ENCODE measurements at regions not wholly inside any gene's neighbourhood (a gene's known extent, or its start where the extent isn't known, plus 50 kb on each side); places are given as distances from the start of the nearest gene placed in this dataset.

GRCh38 chr2:104412384-104412783, 441.5 kb upstream of the POU3F3 start:
- no peaks in the 10 kb centered on the region for H3K9me3 Mint-ChIP-seq
- no peaks in the 10 kb centered on the region for H3K79me2 ChIP-seq (replicated peaks; ENCODE audit: insufficient read depth)
- H3K9me2 ChIP-seq (ENCODE audit: insufficient read depth) = no peaks in the 10 kb centered on the region
- H3K4me2 ChIP-seq = no peak overlapping the region
- H3K27me3 Mint-ChIP-seq (ENCODE audit: insufficient read depth, low read depth, poor library complexity) = no peaks in the 10 kb centered on the region
- TF ChIP-seq EZH2 (IDR thresholded peaks at IDR 0.05; ENCODE audit: low read depth, unreplicated experiment) (no peak), CTCF (conservative IDR thresholded peaks at IDR 0.05; ENCODE audit: low read depth in 2 of 2) (peak; percentile 80 to 89)
- H3K36me3 ChIP-seq (ENCODE audit: insufficient read depth) = no peaks in the 10 kb centered on the region
- H3K4me3 ChIP-seq = no peak overlapping the region
- H3K36me3 Mint-ChIP-seq (ENCODE audit: low read depth) = no peaks in the 10 kb centered on the region
- peaks cover 51% of the 10 kb centered on the region for H3K4me1 Mint-ChIP-seq
- DNase-seq (ENCODE audit: low spot score) (peak; percentile 78), ATAC-seq (peak; percentile 45)
- no peak overlapping the region for H3K27ac Mint-ChIP-seq
- H3K27ac ChIP-seq (ENCODE audit: low read depth) = no peak overlapping the region
- H3F3A ChIP-seq (replicated peaks; ENCODE audit: low read depth) = no peaks in the 10 kb centered on the region
- H4K20me1 ChIP-seq (replicated peaks; ENCODE audit: insufficient read depth) = no peaks in the 10 kb centered on the region
- H3K27me3 ChIP-seq (ENCODE audit: insufficient read depth) = no peaks in the 10 kb centered on the region
- peaks cover 41% of the 10 kb centered on the region for H3K4me1 ChIP-seq (ENCODE audit: insufficient read depth)
- no peak overlapping the region for H2AFZ ChIP-seq
- H3K4me3 Mint-ChIP-seq = no peak overlapping the region

GRCh38 chr2:104413890-104414289, 440.0 kb upstream of the POU3F3 start:
- no peaks in the 10 kb centered on the region for H4K20me1 ChIP-seq (replicated peaks; ENCODE audit: insufficient read depth)
- Mint-ChIP-seq H3K27ac (no peak overlapping the region), H3K27me3 (ENCODE audit: insufficient read depth, low read depth, poor library complexity) (no peaks in the 10 kb centered on the region), H3K4me3 (no peak overlapping the region), H3K4me1 (peaks cover 38% of the 10 kb centered on the region), H3K9me3 (no peaks in the 10 kb centered on the region), H3K36me3 (ENCODE audit: low read depth) (no peaks in the 10 kb centered on the region)
- no peak overlapping the region for H3K4me3 ChIP-seq
- ATAC-seq = no peak
- H3K79me2 ChIP-seq (replicated peaks; ENCODE audit: insufficient read depth) = no peaks in the 10 kb centered on the region
- 0 out of 2 replicates have a peak, but pooled peaks cover 2% of the 10 kb centered on the region for H3K9me2 ChIP-seq (ENCODE audit: insufficient read depth)
- 0 out of 2 replicates have a peak overlapping the region, but pooled peaks have one; percentile 65 for H3K4me2 ChIP-seq
- H3K36me3 ChIP-seq (ENCODE audit: insufficient read depth) = no peaks in the 10 kb centered on the region
- no peak for DNase-seq (ENCODE audit: low spot score)
- no peaks in the 10 kb centered on the region for H3F3A ChIP-seq (replicated peaks; ENCODE audit: low read depth)
- no peak overlapping the region for H2AFZ ChIP-seq
- peaks cover 33% of the 10 kb centered on the region for H3K4me1 ChIP-seq (ENCODE audit: insufficient read depth)
- H3K27ac ChIP-seq (ENCODE audit: low read depth) = no peak overlapping the region
- H3K27me3 ChIP-seq (ENCODE audit: insufficient read depth) = no peaks in the 10 kb centered on the region
- no peak for TF ChIP-seq ETS1 (IDR thresholded peaks at IDR 0.05)
- TF ChIP-seq, protein P1, sequence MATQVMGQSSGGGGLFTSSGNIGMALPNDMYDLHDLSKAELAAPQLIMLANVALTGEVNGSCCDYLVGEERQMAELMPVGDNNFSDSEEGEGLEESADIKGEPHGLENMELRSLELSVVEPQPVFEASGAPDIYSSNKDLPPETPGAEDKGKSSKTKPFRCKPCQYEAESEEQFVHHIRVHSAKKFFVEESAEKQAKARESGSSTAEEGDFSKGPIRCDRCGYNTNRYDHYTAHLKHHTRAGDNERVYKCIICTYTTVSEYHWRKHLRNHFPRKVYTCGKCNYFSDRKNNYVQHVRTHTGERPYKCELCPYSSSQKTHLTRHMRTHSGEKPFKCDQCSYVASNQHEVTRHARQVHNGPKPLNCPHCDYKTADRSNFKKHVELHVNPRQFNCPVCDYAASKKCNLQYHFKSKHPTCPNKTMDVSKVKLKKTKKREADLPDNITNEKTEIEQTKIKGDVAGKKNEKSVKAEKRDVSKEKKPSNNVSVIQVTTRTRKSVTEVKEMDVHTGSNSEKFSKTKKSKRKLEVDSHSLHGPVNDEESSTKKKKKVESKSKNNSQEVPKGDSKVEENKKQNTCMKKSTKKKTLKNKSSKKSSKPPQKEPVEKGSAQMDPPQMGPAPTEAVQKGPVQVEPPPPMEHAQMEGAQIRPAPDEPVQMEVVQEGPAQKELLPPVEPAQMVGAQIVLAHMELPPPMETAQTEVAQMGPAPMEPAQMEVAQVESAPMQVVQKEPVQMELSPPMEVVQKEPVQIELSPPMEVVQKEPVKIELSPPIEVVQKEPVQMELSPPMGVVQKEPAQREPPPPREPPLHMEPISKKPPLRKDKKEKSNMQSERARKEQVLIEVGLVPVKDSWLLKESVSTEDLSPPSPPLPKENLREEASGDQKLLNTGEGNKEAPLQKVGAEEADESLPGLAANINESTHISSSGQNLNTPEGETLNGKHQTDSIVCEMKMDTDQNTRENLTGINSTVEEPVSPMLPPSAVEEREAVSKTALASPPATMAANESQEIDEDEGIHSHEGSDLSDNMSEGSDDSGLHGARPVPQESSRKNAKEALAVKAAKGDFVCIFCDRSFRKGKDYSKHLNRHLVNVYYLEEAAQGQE (IDR thresholded peaks at IDR 0.05; ENCODE audit: unreplicated experiment) = no peak
- TF ChIP-seq JUNB (IDR thresholded peaks at IDR 0.05; ENCODE audit: unreplicated experiment) = no peak
- TF ChIP-seq ZNF462 (CRISPR knock-in tag; IDR thresholded peaks at IDR 0.05) = no peak
- TF ChIP-seq ZNF331 (CRISPR knock-in tag; IDR thresholded peaks at IDR 0.05; ENCODE audit: low read depth) = no peak
- TF ChIP-seq ZNF114 (CRISPR knock-in tag; IDR thresholded peaks at IDR 0.05) = no peak
